HG03196 (cell line): ENCODE measurements at regions not wholly inside any gene's neighbourhood (a gene's known extent, or its start where the extent isn't known, plus 50 kb on each side); places are given as distances from the start of the nearest gene placed in this dataset.
"Not testable (repeated sequence)": the region's sequence is repeated elsewhere in the genome, so short reads cannot be mapped to it uniquely, and the experiment has no call there.

Source experiments
- ATAC-seq: cut with Tn5 transposase; IDR thresholded peaks from one replicate; pipeline ENCODE4 v1.9.1; 2021; ENCODE audit not compliant: unreplicated experiment

DNA sequence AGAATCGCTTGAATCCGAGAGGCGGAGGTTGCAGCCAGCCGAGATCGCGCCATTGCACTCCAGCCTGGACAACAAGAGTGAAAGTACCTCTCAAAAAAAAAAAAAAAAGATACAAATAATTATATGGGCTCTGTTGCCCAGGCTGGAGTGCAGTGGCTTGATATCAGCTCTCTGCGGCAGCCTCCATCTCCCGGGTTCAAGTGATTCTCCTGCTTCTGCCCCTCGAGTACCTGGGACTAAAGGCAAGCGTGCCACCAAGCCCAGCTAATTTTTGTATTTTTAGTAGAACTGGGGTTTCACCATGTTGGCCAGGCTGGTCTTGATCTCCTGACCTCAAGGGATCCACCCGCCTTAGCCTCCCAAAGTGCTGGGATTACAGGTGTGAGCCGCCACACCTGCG lies 197.8 kb downstream of the ALG10 start:
- ATAC-seq, result not testable (repeated sequence)

DNA sequence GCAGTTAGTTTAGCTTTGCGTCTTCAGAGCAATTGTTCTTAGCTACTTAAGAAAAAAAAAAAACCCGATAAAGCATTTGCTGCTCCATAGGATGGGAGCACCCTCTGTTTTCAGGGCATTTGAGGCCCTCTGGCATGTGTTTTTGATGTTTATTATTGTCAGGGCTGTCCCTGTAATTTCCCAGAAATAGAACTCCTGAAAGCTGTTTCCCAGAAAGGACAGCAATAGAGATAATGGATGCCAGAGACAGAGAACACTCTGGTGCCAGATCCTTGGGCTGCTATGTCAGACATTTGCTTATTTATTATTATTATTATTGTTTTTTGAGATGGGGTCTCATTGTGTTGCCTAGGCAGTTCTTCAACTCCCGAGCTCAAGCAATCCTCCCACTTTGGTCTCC lies 201.3 kb downstream of the ALG10 start:
- ATAC-seq, result no peak

DNA sequence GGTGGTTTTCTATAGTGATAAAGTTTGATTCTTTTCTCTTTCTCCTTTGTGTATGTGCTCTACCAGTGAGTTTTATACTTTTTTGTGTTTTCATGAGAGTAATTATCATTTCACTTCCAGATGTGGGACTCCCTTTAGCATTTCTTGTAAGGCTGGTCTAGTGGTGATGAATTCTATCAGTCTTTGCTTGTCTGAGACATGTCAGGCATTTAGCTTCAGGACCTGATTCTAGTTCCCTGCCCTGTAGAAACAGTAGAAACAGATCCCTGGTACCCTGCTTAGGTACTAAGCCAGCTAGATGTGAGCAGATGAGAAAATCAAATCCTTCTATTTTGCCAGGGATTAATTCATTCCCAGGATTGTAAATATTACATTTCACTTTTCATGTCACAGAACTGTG lies 203.7 kb downstream of the ALG10 start:
- not testable (repeated sequence) for ATAC-seq

DNA sequence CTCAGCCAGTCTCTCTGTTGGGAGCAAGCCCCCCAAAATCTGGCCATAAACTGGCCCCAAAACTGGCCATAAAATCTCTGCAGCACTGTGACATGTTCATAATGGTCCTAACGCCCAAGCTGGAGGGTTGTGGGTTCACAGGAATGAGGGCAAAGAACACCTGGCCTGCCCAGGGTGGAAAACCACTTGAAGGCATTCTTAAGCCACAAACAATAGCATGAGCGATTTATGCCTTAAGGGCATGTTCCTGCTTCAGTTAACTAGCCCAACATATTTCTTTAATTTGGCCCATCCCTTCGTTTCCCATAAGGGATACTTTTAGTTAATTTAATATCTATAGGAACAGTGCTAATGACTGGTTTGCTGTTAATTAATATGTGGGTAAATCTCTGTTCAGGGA lies 205.8 kb downstream of the ALG10 start:
- not testable (repeated sequence) for ATAC-seq

DNA sequence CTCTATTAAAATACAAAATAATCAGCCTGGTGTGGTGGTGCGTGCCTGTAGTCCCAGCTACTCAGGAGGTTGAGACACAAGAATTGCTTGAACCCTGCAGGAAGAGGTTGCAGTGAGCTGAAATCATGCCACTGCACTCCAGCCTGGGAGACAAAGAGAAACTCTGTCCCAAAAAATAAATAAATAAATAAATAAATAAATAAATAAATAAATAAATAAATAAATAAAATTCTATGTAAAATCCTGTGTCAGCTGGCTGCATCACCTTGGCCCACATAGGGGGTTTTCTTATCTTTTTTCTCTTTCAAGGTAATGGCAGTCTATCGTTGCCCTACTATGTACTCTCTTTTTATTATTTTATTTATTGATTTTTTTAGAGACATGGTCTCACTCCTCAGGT lies 206.7 kb downstream of the ALG10 start:
- not testable (repeated sequence) for ATAC-seq

DNA sequence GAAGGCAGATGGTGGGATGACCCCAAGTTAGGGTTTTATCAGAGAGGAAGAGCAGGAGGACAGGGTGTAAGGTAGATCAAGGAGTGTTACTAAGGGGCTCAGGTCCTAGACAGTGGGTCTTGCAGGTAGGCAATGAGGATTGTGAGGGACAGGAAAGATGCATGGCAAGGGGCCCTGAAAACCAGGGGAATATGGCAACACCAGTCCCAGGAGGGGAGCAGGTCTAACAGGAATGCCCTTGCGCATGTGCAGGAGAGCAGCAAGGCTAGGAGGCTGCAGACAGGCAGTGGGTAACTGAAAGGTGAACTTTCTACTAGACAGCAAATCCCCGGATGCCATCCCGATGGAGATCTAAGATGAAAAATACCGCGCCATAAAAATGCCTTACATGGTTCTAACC lies 211.3 kb downstream of the ALG10 start:
- ATAC-seq, result no peak

DNA sequence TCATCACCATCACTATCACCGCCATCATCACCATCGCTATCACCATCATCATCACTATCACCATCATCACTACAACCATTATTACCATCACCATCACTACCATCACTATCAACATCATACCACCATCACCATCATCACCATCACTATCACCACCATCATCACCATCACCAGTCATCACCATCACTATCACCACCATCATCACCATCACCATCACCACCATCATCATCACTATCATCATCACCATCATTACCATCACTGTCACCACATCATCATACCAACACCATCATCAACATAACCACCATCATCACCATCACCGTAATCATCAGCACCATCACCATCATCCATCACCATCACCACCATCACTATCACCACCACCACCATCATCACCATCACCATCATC lies 213.8 kb downstream of the ALG10 start:
- ATAC-seq, result no peak

DNA sequence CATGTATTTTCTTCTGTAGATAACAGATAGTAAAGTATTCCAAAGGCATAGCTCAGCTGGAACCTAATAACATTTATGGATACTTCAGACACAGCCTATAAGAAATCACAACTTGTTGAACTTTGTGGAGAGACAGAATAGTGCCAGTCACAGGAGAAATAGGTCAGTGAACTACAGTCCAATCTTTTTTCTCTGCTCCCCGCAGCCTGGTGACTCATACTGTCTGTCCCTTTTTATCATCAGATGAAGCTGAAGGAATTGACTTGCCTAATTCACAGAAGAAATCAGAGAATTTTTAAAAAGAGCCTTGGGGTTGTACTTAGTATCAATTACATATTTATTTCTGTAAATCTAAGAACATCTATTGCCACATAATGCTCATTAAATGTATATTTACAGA lies 222.3 kb downstream of the ALG10 start:
- ATAC-seq, result no peak

DNA sequence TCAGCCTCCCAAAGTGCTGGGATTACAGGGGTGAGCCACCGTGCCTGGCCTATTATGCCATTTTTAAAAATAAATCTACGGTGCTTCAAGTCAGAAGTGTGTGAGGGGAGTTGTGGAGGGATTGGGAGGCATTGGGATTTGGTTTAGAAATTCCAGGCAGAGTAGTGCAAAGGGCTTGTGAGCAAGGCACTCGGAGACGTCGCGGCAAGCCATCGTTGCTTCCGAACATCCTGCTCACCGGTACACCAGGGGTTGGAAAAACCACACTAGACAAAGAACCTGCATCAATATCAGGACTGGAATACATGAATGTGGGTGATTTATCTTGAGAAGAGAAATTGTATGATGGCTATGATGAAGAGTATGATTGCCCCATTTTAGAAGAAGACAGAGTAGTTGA lies 227.0 kb downstream of the ALG10 start:
- no peak for ATAC-seq

DNA sequence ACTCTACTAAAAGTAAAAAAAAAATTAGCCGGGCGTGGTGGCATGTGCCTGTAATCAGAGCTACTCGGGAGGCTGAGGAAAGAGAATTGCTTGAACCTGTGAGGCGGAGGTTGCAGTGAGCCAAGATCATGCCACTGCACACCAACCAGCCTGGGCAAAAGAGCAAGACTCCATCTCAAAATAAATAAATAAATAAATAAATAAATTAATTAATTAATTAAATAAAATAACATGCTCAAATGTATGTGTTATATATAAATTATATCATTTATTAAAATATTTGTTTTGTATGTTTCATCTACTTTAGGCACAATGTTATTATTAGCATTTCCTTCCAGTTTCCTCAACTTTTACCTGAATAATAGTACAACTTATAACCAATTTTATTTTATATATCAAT lies 229.6 kb downstream of the ALG10 start:
- ATAC-seq, result not testable (repeated sequence)

DNA sequence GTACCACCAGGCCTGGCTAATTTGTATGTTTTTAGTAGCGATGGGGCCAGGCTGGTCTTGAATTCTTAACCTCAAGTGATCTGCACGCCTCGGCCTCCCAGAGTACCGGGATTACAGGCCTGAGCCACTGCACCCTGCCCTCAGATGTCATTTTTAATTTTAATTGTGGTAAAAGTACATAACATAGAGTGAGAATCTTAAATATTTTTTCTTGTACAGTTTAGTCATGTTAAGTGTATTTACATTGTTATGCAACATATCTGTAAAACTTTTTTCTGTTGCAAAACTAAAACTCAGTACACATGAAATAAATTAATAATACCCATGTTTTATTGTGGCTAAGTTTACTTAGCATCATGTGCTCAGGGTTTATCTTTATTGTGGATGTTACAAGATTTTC lies 231.4 kb downstream of the ALG10 start:
- ATAC-seq, result no peak

DNA sequence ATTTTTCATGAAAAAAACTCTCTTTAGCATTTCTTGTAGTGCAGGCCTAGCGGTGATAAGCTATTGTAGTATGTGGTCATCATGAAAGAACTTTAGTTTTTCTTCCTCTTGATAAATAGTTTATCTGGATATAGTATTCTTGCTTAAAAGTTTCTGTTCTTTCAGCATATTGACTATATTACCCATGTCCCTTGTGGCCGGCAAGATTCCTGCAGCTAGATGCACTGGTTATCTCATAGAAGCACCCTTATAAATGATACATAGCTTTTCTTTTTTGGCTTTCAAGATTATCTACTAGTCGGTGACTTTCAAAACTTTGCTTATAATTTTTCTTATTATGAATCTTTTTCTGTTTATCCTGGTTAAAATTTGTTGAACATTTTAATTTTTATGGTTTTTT lies 234.8 kb downstream of the ALG10 start:
- ATAC-seq, result no peak

DNA sequence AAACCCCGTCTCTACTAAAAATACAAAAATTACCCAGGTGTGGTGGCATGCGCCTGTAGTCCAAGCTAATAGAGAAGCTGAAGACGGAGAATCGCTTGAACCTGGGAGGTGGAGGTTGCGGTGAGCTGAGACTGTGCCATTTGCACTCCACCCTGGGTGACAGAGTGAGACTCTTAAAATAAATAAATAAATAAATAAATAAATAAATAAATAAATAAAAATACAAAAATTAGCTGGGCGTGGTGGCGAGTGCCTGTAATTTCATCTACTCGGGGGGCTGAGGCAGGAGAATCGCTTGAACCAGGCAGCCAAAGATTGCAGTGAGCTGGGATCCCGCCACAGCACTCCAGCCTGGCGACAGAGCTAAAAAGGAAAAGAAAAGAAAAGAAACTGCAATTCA lies 239.8 kb downstream of the ALG10 start:
- ATAC-seq, result not testable (repeated sequence)

DNA sequence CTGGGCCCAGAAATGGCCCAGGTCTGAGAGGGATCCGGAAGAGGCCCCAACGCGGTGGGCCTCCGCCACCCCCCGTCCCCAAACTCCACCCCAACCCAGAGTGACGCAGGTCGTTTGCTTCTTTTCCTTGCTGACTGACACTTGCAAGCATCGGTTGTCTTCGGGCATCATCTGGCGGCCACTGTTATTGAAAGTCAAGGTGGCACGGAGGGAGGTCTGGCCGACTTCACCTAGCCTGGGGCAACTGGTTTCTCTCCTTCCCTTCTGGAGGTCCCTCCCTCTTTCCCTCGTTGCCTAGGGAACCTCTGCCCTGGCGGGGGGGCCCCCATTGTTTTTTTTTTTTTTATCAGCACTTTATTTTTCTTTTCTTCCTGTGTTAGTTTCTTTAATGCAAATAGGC lies 241.8 kb downstream of the ALG10 start:
- ATAC-seq, result no peak

DNA sequence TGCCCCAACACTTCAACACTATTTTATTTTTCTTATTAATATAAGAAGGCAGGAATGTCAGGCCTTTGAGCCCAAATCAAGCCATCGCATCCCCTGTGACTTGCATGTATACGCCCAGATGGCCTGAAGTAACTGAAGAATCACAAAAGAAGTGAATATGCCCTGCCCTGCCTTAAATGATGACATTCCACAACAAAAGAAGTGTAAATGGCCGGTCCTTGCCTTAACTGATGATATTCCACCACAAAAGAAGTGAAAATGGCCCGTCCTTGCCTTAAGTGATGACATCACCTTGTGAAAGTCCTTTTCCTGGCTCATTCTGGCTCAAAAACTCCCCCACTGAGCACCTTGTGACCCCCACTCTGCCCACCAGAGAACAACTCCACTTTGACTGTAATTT lies 251.4 kb downstream of the ALG10 start:
- ATAC-seq, result not testable (repeated sequence)

DNA sequence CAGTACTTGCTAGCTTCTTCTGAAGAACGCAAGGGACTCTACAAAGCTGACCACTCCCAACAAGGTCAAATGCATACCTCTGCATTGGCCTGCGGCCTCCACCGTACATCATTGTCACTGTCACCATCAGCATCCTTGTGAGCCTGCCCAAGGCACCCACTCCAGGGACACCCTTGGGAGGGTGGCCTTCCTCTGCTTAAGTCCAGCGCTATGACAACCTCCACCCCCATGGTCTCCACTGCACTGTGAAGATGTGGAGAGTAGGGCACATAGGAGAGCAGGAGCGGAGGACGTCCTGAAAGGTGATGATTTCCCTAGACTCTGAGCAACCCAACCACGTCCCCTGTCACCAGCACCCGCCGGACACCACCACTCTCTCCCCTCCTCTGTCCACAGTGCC lies 252.8 kb downstream of the ALG10 start:
- no peak for ATAC-seq

DNA sequence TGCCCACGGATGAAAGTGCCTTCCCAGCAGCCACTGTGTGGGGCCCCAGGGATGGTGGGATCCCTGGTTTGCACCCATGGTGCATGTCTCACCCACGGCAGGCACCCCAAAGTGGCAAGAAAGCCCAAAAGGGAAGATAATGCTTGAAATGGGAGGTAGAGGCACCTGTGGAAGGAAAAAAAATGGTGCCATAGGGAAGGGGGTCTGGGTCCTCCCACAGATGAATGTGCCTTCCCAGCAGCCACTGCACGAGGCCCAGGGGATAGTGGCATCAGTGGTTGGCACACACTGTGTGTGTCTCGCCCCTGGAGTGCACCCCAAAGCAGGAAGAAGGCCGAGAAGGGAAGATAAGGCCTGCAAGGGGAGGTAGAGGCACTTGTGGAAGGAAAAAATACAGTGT lies 264.2 kb downstream of the ALG10 start:
- no peak for ATAC-seq

DNA sequence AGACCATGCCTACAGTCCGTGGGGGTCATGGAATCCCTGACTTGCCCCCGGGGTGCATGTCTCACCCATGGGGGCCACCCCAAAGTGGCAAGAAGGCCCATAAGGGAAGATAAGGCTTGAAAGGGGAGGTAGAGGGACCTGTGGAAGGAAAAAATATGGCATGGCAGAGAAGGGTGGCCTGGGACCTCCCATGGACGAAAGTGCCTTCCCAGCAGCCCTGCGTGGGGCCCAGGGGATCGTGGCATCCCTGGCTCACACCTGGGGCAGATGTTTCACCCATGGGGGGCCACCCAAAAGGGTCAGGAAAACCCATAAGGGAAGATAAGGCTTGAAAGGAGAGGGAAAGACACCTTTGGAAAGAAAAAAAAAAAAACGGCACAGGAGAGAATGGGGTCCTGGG lies 264.6 kb downstream of the ALG10 start:
- ATAC-seq, result no peak

DNA sequence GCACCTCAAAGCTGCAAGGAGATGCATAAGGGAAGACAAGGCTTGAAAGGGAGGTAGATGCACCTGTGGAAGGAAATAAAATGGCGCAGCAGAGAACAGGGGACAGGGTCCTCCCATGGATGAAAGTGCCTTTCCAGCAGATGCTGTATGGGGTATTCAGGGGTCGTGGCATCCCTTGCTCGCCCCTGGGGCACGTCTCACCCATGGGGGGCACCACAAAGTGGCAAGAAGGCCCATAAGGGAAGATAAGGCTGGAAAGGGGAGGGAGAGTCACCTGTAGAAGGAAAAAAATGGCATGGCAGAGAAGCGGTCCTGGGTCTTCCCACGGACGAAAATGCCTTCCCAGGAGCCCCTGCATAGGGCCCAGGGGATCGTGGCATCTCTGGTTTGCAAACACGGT lies 265.1 kb downstream of the ALG10 start:
- no peak for ATAC-seq

DNA sequence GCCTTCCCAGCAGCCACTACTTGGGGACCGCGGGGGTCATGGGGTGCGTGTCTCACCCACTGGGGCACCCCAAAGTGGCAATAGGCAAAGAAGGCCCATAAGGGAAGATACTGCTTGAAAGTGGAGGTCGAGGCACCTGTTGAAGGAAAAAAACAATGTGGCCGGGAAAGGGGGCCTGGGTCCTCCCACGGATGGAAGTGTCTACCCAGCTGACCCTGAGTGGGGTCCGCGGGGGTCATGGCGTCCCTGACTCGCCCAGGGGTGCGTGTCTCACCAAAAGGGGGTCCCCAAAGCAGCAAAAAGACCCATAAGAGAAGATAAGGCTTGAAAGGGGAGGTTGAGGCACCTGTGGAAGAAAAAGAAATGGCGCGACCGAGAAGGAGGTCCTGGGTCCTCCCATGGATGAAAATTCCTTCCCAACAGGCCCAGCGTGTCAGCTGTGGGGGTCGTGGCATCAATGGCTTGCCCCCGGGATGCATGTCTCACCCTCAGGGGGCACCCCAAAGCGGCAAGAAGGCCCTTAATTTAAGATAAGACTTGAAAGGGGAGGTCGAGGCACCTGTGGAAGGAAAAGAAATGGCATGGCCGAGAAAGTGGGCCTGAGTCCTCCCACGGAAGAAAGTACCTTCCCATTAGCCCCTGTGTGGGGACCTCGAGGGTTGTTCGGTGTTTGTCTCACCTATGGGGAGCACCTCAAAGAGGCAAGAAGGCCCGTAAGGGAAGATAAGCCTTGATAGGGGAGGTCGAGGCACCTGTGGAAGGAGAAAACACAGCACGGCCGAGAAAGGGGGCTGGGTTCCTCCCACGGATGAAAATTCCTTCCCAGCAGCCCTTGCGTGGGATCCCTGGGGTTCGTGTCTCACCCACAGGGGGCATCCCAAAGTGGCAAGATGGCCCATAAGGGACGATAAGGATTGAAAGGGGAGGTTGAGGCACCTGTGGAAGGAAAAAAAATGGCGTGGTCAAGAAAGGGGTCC lies 266.0 kb downstream of the ALG10 start:
- ATAC-seq, result no peak

DNA sequence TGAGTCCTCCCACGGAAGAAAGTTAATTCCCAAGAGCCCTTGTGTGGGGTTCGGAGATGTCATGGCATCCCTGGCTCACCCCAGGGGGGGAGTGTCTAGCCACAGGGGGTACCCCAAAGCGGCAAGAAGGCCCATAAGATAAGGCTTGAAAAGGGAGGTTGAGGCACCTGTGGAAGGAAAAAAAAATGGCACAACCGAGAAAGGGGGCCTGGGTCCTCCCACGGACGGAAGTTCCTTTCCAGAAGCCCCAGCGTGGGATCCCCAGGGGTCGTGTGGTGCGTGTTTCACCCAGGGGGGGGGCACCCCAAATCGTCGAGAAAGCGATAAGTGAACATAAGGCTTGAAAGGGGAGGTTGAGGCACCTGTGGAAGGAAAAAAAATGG lies 266.7 kb downstream of the ALG10 start:
- no peak for ATAC-seq

DNA sequence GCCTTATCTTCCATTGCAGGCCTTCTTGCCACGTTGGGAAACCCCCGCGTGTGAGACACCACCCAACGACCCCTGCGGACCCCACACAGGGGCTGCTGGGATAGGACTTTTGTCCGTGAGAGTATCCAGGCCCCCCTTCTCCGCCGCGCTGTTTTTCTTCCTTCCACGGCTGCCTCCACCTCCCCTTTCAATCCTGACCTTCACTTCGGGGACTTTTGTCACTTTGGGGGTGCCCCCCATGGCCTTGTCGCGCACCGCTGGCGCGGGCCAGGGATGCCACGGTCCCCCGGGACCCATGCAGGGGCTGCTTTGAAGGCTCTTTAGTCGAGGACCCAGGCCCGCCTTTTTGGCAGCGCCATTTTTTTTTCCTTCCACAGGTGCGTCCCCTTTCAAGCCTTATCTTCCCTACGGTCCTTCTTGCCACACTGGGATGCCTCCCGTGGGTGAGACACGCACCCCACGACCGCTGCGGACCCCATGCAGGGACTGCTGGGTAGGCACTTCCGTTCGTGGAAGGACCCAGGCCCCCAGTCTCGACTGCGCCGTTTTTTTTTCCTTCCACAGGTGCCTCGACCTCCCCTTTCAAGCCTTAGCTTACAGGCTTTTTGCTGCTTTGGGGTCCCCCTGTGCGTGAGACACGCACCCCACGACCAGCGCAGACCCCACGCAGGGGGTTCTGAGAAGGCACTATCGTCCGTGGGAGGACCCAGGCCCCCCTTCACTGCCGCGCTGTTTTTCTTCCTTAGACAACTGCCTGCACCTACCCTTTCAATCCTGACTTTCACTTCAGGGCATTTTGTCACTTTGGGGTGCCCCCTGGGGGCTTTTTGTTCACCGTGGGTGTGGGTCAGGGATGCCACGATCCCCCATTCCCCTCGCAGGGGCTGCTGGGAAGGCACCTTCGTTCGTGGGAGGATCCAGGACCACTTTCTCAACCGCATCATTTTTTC lies 267.4 kb downstream of the ALG10 start:
- ATAC-seq, result no peak
